OCI-LY3 (cell line): ENCODE measurements at regions not wholly inside any gene's neighbourhood (a gene's known extent, or its start where the extent isn't known, plus 50 kb on each side); places are given as distances from the start of the nearest gene placed in this dataset.
"Not testable (repeated sequence)": the region's sequence is repeated elsewhere in the genome, so short reads cannot be mapped to it uniquely, and the experiment has no call there.

ENCODE experiments used
- EZH2phosphoT487 ChIP-seq: fragments of 200-600 bp; shearing (Covaris generic); IDR thresholded peaks from 2 replicates; pipeline ENCODE4 v1.6.1; 2018; ENCODE audit warnings: antibody characterized with exemption, mixed run types, low read depth
- TF ChIP-seq, protein P1 (sequence below): fragments of 200-600, 300-600 bp; sonication (generic); IDR thresholded peaks from 2 replicates; pipeline ENCODE4 v1.5.1; 2014; ENCODE audit warnings: antibody characterized with exemption, low read length, low read depth

DNA sequence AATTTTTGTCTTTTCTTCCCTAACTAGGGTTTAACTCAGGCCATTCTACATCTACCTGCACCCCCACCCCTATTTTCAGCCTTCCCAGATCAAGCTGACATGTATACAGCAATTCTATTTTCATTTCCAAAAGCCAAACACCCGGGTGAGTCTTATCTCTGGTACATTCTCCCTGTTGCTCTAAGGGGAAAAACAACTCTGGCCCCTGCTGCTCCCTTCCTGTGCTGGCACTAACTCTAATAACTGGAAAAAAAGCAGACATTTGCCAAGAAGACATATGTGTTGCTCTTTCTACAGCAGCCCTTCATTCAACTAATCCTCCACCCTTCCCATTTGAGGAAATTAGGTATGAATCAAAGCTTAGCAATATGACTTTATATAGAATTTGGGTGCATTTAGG lies 427.8 kb upstream of the CDH11 start:
- TF ChIP-seq, protein P1, sequence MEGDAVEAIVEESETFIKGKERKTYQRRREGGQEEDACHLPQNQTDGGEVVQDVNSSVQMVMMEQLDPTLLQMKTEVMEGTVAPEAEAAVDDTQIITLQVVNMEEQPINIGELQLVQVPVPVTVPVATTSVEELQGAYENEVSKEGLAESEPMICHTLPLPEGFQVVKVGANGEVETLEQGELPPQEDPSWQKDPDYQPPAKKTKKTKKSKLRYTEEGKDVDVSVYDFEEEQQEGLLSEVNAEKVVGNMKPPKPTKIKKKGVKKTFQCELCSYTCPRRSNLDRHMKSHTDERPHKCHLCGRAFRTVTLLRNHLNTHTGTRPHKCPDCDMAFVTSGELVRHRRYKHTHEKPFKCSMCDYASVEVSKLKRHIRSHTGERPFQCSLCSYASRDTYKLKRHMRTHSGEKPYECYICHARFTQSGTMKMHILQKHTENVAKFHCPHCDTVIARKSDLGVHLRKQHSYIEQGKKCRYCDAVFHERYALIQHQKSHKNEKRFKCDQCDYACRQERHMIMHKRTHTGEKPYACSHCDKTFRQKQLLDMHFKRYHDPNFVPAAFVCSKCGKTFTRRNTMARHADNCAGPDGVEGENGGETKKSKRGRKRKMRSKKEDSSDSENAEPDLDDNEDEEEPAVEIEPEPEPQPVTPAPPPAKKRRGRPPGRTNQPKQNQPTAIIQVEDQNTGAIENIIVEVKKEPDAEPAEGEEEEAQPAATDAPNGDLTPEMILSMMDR, result not testable (repeated sequence)
- not testable (repeated sequence) for TF ChIP-seq EZH2phosphoT487
